MM.1S (cell line): ENCODE measurements at regions not wholly inside any gene's neighbourhood (a gene's known extent, or its start where the extent isn't known, plus 50 kb on each side); places are given as distances from the start of the nearest gene placed in this dataset.
"Not testable (repeated sequence)": the region's sequence is repeated elsewhere in the genome, so short reads cannot be mapped to it uniquely, and the experiment has no call there.

Experiments
- DNase-seq: peaks from one replicate; pipeline ENCODE4 v3.0.0-alpha.2; 2015
- H2AFZ ChIP-seq: fragments of 300-600 bp; sonication (generic); 2 replicates; pipeline ENCODE4 v1.6.0; 2016; ENCODE audit warnings: antibody characterized with exemption, low read length
- H3F3A ChIP-seq: fragments of 300-600 bp; sonication (generic); 2 replicates; pipeline ENCODE4 v1.6.1; 2016; ENCODE audit warnings: mild to moderate bottlenecking, antibody characterized with exemption, low read length, moderate library complexity, mixed read lengths; ENCODE audit not compliant: insufficient read depth
- H3K27ac ChIP-seq: fragments of 300-600 bp; sonication (generic); 2 replicates; pipeline ENCODE4 v1.5.1; 2016; ENCODE audit warnings: mild to moderate bottlenecking, low read length
- H3K27me3 ChIP-seq: fragments of 300-600 bp; sonication (generic); replicated peaks from 2 replicates; pipeline ENCODE4 v1.6.0; 2016; ENCODE audit warnings: low read length; ENCODE audit not compliant: insufficient read depth
- H3K36me3 ChIP-seq: fragments of 300-600 bp; sonication (generic); replicated peaks from 2 replicates; pipeline ENCODE4 v1.6.1; 2016; ENCODE audit warnings: mild to moderate bottlenecking, low read length, mixed read lengths; ENCODE audit not compliant: insufficient read depth
- H3K4me1 ChIP-seq: fragments of 300-600 bp; sonication (generic); 2 replicates; pipeline ENCODE4 v1.6.1; 2016; ENCODE audit warnings: low read length, mixed read lengths
- H3K4me2 ChIP-seq: fragments of 300-600 bp; sonication (generic); 2 replicates; pipeline ENCODE4 v1.6.0; 2016; ENCODE audit warnings: low read depth, low read length
- H3K4me3 ChIP-seq: fragments of 300-600 bp; sonication (generic); 2 replicates; pipeline ENCODE4 v1.5.1; 2016; ENCODE audit warnings: low read length, mixed read lengths
- H3K79me2 ChIP-seq: fragments of 300-600 bp; sonication (generic); 2 replicates; pipeline ENCODE4 v1.6.1; 2016; ENCODE audit warnings: mixed run types, low read length, mixed read lengths
- H3K9ac ChIP-seq: fragments of 300-600 bp; sonication (generic); 2 replicates; pipeline ENCODE4 v1.6.1; 2016; ENCODE audit warnings: low read length, mixed read lengths
- H3K9me2 ChIP-seq: fragments of 300-600 bp; sonication (generic); replicated peaks from 2 replicates; pipeline ENCODE4 v1.6.1; 2016; ENCODE audit warnings: mild to moderate bottlenecking, low read length, mixed read lengths; ENCODE audit not compliant: insufficient read depth
- H3K9me3 ChIP-seq: fragments of 300-600 bp; sonication (generic); replicated peaks from 2 replicates; pipeline ENCODE4 v1.6.1; 2016; ENCODE audit warnings: mild to moderate bottlenecking, low read length, mixed read lengths; ENCODE audit not compliant: insufficient read depth
- H4K20me1 ChIP-seq: fragments of 300-600 bp; sonication (generic); 2 replicates; pipeline ENCODE4 v1.6.1; 2016; ENCODE audit warnings: mild to moderate bottlenecking, low read length, moderate library complexity, mixed read lengths; ENCODE audit not compliant: insufficient read depth
- EZH2 ChIP-seq: fragments of 300-600 bp; sonication (generic); optimal IDR thresholded peaks from 2 replicates; pipeline ENCODE3; 2017; ENCODE audit warnings: low read depth, mild to moderate bottlenecking, antibody characterized with exemption, low read length, mixed read lengths
- EZH2phosphoT487 ChIP-seq: fragments of 300-600 bp; sonication (generic); IDR thresholded peaks from 2 replicates; pipeline ENCODE4 v1.6.1; 2018; ENCODE audit warnings: antibody characterized with exemption, low read length
- TF ChIP-seq, protein P1 (sequence below): fragments of 300-600 bp; sonication (generic); IDR thresholded peaks from 2 replicates; pipeline ENCODE4 v1.5.1; 2016; ENCODE audit warnings: antibody characterized with exemption, low read length, mixed read lengths

DNA sequence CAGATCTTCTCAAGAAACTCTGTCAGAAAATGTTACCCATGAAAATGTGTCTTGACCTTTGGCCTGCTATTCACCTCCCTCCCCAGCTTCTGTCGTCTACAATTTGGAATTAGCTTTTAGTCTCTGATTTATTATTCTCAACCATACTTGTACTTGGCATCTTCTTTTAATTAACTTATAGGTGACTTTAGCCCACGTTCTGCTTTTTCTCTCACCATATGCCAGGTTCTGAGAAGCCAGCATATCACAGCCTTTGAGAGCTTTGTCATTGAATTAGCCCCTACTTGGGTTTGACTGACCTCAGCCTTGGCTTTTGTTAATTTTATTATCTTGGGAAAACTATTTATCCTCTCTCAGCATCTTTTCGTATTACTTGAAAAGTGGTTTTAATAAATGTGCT lies 355.9 kb downstream of the OXSM start:
- H3K27me3 ChIP-seq: no peaks in the 10 kb centered on the region
- no peak overlapping the region for H3K9ac ChIP-seq
- no peak overlapping the region for H3K27ac ChIP-seq
- no peaks in the 10 kb centered on the region for H4K20me1 ChIP-seq
- no peaks in the 10 kb centered on the region for H3K4me1 ChIP-seq
- no peak for TF ChIP-seq EZH2phosphoT487
- TF ChIP-seq, protein P1, sequence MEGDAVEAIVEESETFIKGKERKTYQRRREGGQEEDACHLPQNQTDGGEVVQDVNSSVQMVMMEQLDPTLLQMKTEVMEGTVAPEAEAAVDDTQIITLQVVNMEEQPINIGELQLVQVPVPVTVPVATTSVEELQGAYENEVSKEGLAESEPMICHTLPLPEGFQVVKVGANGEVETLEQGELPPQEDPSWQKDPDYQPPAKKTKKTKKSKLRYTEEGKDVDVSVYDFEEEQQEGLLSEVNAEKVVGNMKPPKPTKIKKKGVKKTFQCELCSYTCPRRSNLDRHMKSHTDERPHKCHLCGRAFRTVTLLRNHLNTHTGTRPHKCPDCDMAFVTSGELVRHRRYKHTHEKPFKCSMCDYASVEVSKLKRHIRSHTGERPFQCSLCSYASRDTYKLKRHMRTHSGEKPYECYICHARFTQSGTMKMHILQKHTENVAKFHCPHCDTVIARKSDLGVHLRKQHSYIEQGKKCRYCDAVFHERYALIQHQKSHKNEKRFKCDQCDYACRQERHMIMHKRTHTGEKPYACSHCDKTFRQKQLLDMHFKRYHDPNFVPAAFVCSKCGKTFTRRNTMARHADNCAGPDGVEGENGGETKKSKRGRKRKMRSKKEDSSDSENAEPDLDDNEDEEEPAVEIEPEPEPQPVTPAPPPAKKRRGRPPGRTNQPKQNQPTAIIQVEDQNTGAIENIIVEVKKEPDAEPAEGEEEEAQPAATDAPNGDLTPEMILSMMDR: no peak
- no peak for TF ChIP-seq EZH2
- no peak overlapping the region for H3K4me3 ChIP-seq
- no peaks in the 10 kb centered on the region for H3K36me3 ChIP-seq
- no peak overlapping the region for H3K4me2 ChIP-seq
- H3F3A ChIP-seq: no peaks in the 10 kb centered on the region
- no peak overlapping the region for H2AFZ ChIP-seq
- no peaks in the 10 kb centered on the region for H3K9me3 ChIP-seq
- no peak for DNase-seq
- no peaks in the 10 kb centered on the region for H3K9me2 ChIP-seq
- no peaks in the 10 kb centered on the region for H3K79me2 ChIP-seq

DNA sequence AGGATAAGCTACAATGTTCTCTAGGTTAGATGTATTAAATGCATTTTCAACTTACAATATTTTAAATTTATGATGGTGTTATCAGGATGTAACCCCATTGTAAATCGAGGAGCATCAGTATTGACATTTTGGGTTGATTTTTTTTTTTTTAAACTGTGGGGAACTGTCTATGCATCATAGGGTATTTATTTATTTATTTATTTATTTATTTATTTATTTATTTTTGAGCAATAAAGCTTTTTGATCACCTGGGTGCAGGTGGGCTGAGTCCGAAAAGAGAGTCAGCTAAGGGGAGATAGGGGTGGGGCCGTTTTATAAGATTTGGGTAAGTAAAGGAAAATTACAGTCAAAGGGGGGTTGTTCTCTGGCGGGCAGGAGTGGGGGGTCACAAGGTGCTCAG lies 367.5 kb downstream of the OXSM start:
- not testable (repeated sequence) for H3K36me3 ChIP-seq, H3K4me3 ChIP-seq, H3K27me3 ChIP-seq, H3K4me1 ChIP-seq, H3K4me2 ChIP-seq, H3F3A ChIP-seq, H3K79me2 ChIP-seq, H4K20me1 ChIP-seq, H3K9me2 ChIP-seq, DNase-seq, H3K9me3 ChIP-seq, H2AFZ ChIP-seq, H3K9ac ChIP-seq, H3K27ac ChIP-seq

DNA sequence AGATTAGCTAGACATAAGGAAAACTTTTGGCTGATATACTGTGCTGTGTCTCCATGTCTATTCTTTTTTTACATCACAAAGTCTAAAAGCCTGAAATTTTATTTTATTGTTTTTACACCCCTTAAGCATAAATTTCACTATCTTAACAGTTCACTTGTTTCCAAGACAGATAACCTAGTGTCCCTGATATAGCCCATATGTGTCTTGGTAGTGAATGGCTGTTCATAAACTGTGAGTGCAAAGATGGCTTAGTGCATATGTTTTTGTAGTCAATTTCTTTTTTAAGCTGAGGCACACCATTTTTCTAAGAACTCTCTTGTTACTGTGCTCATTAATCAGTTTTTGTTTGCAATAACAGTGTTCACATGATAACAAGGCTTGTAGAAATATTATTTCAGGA lies 381.1 kb downstream of the OXSM start:
- no peak overlapping the region for H3K4me2 ChIP-seq
- DNase-seq: no peak
- TF ChIP-seq, protein P1: no peak
- TF ChIP-seq EZH2phosphoT487: no peak
- TF ChIP-seq EZH2: no peak
- no peaks in the 10 kb centered on the region for H3F3A ChIP-seq
- no peaks in the 10 kb centered on the region for H3K79me2 ChIP-seq
- no peak overlapping the region for H3K4me3 ChIP-seq
- H4K20me1 ChIP-seq: no peaks in the 10 kb centered on the region
- H3K36me3 ChIP-seq: no peaks in the 10 kb centered on the region
- H3K9ac ChIP-seq: no peak overlapping the region
- no peak overlapping the region for H3K27ac ChIP-seq
- H3K9me3 ChIP-seq: no peaks in the 10 kb centered on the region
- no peaks in the 10 kb centered on the region for H3K27me3 ChIP-seq
- H3K4me1 ChIP-seq: no peaks in the 10 kb centered on the region
- H2AFZ ChIP-seq: no peak overlapping the region
- no peaks in the 10 kb centered on the region for H3K9me2 ChIP-seq

DNA sequence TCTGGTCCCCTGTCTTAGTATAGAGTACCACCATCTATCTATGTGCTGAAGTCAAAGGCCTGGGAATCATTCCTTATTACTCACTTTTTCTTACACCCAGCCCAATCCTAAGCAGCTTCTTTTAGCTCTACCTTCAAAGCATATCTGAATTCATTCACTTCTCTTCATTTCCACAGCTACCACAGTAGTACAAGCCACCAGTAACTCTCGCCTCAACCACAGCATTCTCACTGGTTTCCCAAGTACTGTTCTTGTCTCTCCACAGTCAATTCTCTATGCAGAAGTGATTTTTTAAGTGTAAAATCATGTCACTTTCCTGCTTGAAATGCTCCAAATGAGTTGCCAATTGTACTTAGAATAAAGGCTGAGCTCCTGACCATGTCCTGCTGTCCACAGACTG lies 401.7 kb downstream of the OXSM start:
- no peak overlapping the region for H3K4me3 ChIP-seq
- no peaks in the 10 kb centered on the region for H3K27me3 ChIP-seq
- H3K36me3 ChIP-seq: no peaks in the 10 kb centered on the region
- H2AFZ ChIP-seq: no peak overlapping the region
- H3K9ac ChIP-seq: no peak overlapping the region
- H4K20me1 ChIP-seq: no peaks in the 10 kb centered on the region
- no peaks in the 10 kb centered on the region for H3K9me2 ChIP-seq
- H3K9me3 ChIP-seq: no peaks in the 10 kb centered on the region
- H3K27ac ChIP-seq: no peak overlapping the region
- no peak for TF ChIP-seq EZH2
- TF ChIP-seq EZH2phosphoT487: no peak
- TF ChIP-seq, protein P1: no peak
- DNase-seq: no peak
- no peaks in the 10 kb centered on the region for H3F3A ChIP-seq
- no peaks in the 10 kb centered on the region for H3K79me2 ChIP-seq
- no peak overlapping the region for H3K4me2 ChIP-seq
- no peaks in the 10 kb centered on the region for H3K4me1 ChIP-seq
